Neuronal stem cell (in vitro differentiated cells): ENCODE measurements at regions not wholly inside any gene's neighbourhood (a gene's known extent, or its start where the extent isn't known, plus 50 kb on each side); places are given as distances from the start of the nearest gene placed in this dataset.

ENCODE experiments used
- DNase-seq: peaks from one replicate; pipeline ENCODE4 v3.0.0-alpha.2; 2013; ENCODE audit warnings: low spot score
- H2AFZ ChIP-seq: one replicate; pipeline ENCODE4 v1.6.1; 2013; ENCODE audit warnings: mild to moderate bottlenecking, low read length, inconsistent platforms
- H2AK5ac ChIP-seq: 2 replicates; pipeline ENCODE4 v1.6.1; 2013; ENCODE audit warnings: low read depth, mild to moderate bottlenecking, inconsistent platforms, low read length, moderate library complexity, mixed read lengths
- H2BK120ac ChIP-seq: 2 replicates; pipeline ENCODE4 v1.6.1; 2013; ENCODE audit warnings: low read depth, mild to moderate bottlenecking, inconsistent platforms, low read length, moderate library complexity, mixed read lengths
- H2BK12ac ChIP-seq: one replicate; pipeline ENCODE4 v1.6.1; 2013; ENCODE audit warnings: low read length, inconsistent platforms
- H2BK15ac ChIP-seq: 2 replicates; pipeline ENCODE4 v1.6.1; 2013; ENCODE audit warnings: mild to moderate bottlenecking, low read length, inconsistent platforms, mixed read lengths
- H2BK5ac ChIP-seq: one replicate; pipeline ENCODE4 v1.6.1; 2013; ENCODE audit warnings: inconsistent platforms, mild to moderate bottlenecking, low read length, moderate library complexity
- H3K14ac ChIP-seq: one replicate; pipeline ENCODE4 v1.6.1; 2013; ENCODE audit warnings: low read length, inconsistent platforms
- H3K18ac ChIP-seq: 2 replicates; pipeline ENCODE4 v1.6.1; 2013; ENCODE audit warnings: low read length, inconsistent platforms
- H3K23ac ChIP-seq: 2 replicates; pipeline ENCODE4 v1.6.1; 2013; ENCODE audit warnings: low read depth, mild to moderate bottlenecking, mixed read lengths, low read length, inconsistent platforms; ENCODE audit not compliant: poor library complexity
- H3K27ac ChIP-seq: replicated peaks from 3 replicates; pipeline ENCODE4 v1.5.1; 2013; ENCODE audit warnings: low read length, inconsistent platforms
- H3K27me3 ChIP-seq, 3 experiments: 2 replicates each; pipeline ENCODE4 v1.6.1; 2013; ENCODE audit warnings: low read length in 3 of 3, mild to moderate bottlenecking in 2 of 3, inconsistent platforms in 1 of 3, low read depth in 1 of 3, mixed read lengths in 1 of 3, moderate library complexity in 1 of 3; ENCODE audit not compliant: control insufficient read depth in 3 of 3, insufficient read depth in 3 of 3
- H3K36me3 ChIP-seq, 2 donors: replicated peaks in 1 of 2; 2 replicates each; pipeline ENCODE4 v1.6.1; 2013; ENCODE audit warnings: low read length in 2 of 2; ENCODE audit not compliant: control insufficient read depth in 2 of 2, insufficient read depth in 2 of 2
- H3K4ac ChIP-seq: 2 replicates; pipeline ENCODE4 v1.6.1; 2013; ENCODE audit warnings: inconsistent platforms, mild to moderate bottlenecking, low read length, moderate library complexity
- H3K4me1 ChIP-seq, 2 donors: 1 replicate in 1 of 2; 2 replicates in 1 of 2; pipeline ENCODE4 v1.6.1; 2013; ENCODE audit warnings: low read length in 2 of 2, low read depth in 1 of 2; ENCODE audit not compliant: control insufficient read depth in 2 of 2, insufficient read depth in 1 of 2
- H3K4me2 ChIP-seq: one replicate; pipeline ENCODE4 v1.6.1; 2013; ENCODE audit warnings: mild to moderate bottlenecking, low read length, inconsistent platforms; ENCODE audit not compliant: insufficient read depth, poor library complexity, severe bottlenecking
- H3K4me3 ChIP-seq, 2 donors: 2 replicates each; pipeline ENCODE4 v1.5.1; 2013; ENCODE audit warnings: low read length in 2 of 2, mild to moderate bottlenecking in 2 of 2, inconsistent platforms in 1 of 2, moderate library complexity in 1 of 2
- H3K79me1 ChIP-seq: one replicate; pipeline ENCODE4 v1.6.1; 2013; ENCODE audit warnings: low read depth, mild to moderate bottlenecking, inconsistent platforms, low read length, moderate library complexity
- H3K9ac ChIP-seq: one replicate; pipeline ENCODE4 v1.6.1; 2013; ENCODE audit warnings: mild to moderate bottlenecking, low read depth, low read length, inconsistent platforms; ENCODE audit not compliant: poor library complexity
- H3K9me3 ChIP-seq, 2 donors: replicated peaks in 1 of 2; 2 replicates each; pipeline versions ENCODE3 to v1.6.1; 2013; ENCODE audit warnings: low read length in 2 of 2, mild to moderate bottlenecking in 2 of 2, inconsistent platforms in 1 of 2, low read depth in 1 of 2, mixed read lengths in 1 of 2, moderate library complexity in 1 of 2; ENCODE audit not compliant: control insufficient read depth in 2 of 2, insufficient read depth in 1 of 2
- H4K8ac ChIP-seq: one replicate; pipeline ENCODE4 v1.6.1; 2013; ENCODE audit warnings: low read depth, mild to moderate bottlenecking, inconsistent platforms, low read length, moderate library complexity
- H4K91ac ChIP-seq: one replicate; pipeline ENCODE4 v1.6.1; 2013; ENCODE audit warnings: low read length, low read depth, mild to moderate bottlenecking, inconsistent platforms; ENCODE audit not compliant: poor library complexity
- WGBS, 2 donors: extraction: QIAGEN DNeasy Blood & Tissue Kit; methylation state at CpG; one replicate each; pipeline ENCODE4 v1.1.7; 2013; ENCODE audit warnings: missing lambda C conversion rate in 2 of 2, mixed read lengths in 1 of 2; ENCODE audit not compliant: insufficient read length in 2 of 2, insufficient replicate concordance in 1 of 2; ENCODE audit errors: extremely low coverage in 2 of 2; 5-methylcytosine and 5-hydroxymethylcytosine counted together

DNA sequence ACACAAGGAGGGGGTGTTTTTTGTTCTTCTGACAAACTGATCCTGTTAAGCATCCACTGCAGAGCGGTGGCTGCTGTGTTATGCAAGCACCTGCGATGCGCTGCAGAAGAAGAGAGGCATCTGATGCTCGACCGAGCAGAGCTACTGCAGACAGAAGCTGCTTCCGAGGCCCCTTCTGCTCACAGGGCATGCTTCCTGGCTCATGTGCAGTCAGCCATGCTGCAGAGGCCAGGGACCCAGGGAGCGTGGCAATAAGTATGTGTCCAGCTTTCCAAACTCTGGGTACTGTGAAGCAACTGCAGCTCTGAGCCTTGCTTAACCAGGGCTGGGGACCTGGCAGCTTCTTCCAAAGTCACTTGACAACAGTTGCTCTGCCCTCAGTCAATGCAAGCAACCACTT lies 448.6 kb upstream of the RBFOX1 start:
- Histone ChIP-seq H2BK5ac (no peak overlapping the region), H3K4me2 (no peak overlapping the region), H2AK5ac (no peak overlapping the region), H3K27me3 (no peaks in the 10 kb centered on the region), H3K4ac (no peak overlapping the region), H2AFZ (no peak overlapping the region), H3K27ac (no peak overlapping the region), H2BK15ac (no peak overlapping the region), H3K4me1 (peaks cover 0 to 5% of the 10 kb centered on the region in 2 donors), H3K18ac (peak overlapping the region; percentile 52), H3K9me3 (no peaks in the 10 kb centered on the region), H4K8ac (no peak overlapping the region), H3K79me1 (no peaks in the 10 kb centered on the region), H3K14ac (peak overlapping the region; percentile 63), H3K9ac (no peak overlapping the region), H4K91ac (no peak overlapping the region), H2BK120ac (no peak overlapping the region), H3K23ac (peak overlapping the region; percentile 59), H3K4me3 (no peak overlapping the region), H2BK12ac (no peak overlapping the region), H3K36me3 (no peaks in the 10 kb centered on the region)
- no CpG with 5 or more reads among the region's 7 CpGs for WGBS, 2 donors
- DNase-seq = no peak

DNA sequence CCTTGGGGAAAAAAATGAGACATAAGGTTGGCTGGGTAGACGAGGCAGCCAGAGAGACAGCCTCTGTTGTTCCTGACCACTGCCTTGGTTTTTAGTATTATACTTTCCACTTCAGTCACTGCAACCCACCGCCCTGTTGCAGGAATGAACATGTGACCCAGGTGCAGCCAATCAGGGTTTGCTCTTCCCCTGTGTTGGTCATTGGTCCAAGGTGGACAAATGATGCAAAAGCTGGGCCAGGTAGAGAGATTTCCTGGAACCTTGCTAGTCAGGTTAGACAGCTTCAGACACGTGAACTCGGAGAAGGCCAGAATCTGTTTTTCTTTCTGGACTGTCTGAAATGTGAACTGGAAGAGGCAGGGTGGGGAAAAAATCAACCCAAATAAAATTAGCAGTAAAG lies 452.4 kb upstream of the RBFOX1 start:
- no CpG with 5 or more reads among the region's 4 CpGs for WGBS, 2 donors
- no peak overlapping the region for H3K23ac ChIP-seq
- no peak for DNase-seq

DNA sequence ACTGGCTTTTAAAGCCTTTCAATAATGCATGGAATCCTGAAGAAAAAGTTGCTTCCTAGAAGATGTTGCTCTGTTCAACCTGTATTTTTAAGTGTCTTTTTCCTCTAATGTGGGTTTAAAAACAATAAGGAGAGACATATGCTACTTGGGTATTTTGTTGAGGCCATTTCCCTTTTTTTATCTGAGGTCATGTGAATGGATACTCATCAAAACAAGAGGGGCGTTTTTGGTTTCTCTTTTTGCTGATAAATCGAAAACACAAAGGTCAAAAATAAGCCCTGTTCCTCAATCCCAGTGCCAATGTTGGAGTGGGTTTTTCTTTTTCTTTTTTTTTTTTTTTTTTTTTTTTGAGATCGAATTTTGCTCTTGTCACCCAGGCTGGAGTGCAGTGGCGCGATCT lies 468.0 kb upstream of the RBFOX1 start:
- Histone ChIP-seq H3K23ac (no peak overlapping the region), H3K9ac (no peak overlapping the region), H2BK12ac (no peak overlapping the region), H2AFZ (no peak overlapping the region), H4K91ac (no peak overlapping the region), H3K4ac (no peak overlapping the region), H3K14ac (no peak overlapping the region), H4K8ac (no peak overlapping the region), H2BK15ac (no peak overlapping the region), H3K4me2 (no peak overlapping the region), H3K18ac (no peak overlapping the region), H3K4me1 (peaks cover 0 to 15% of the 10 kb centered on the region in 2 donors), H3K27me3 (no peaks in the 10 kb centered on the region), H2BK120ac (no peak overlapping the region), H3K27ac (no peak overlapping the region), H2BK5ac (no peak overlapping the region), H3K4me3 (no peak overlapping the region), H3K36me3 (no peaks in the 10 kb centered on the region), H2AK5ac (no peak overlapping the region), H3K79me1 (no peaks in the 10 kb centered on the region), H3K9me3 (peaks cover 0 to 4% of the 10 kb centered on the region in 2 donors)
- WGBS, 2 donors = no CpG with 5 or more reads among the region's 5 CpGs
- no peak for DNase-seq

More for the DNA sequence above, 452.4 kb upstream of the RBFOX1 start:
- Histone ChIP-seq H3K4me1 (peaks cover 0 to 7% of the 10 kb centered on the region in 2 donors), H3K9ac (no peak overlapping the region), H2BK15ac (no peak overlapping the region), H3K18ac (no peak overlapping the region), H3K9me3 (no peaks in the 10 kb centered on the region), H3K27ac (no peak overlapping the region), H2AFZ (no peak overlapping the region), H4K91ac (no peak overlapping the region), H2AK5ac (no peak overlapping the region), H3K14ac (no peak overlapping the region), H3K4me2 (no peak overlapping the region), H3K79me1 (no peaks in the 10 kb centered on the region), H2BK5ac (no peak overlapping the region), H3K36me3 (no peaks in the 10 kb centered on the region), H3K4ac (no peak overlapping the region), H3K27me3 (no peaks in the 10 kb centered on the region), H4K8ac (no peak overlapping the region), H2BK120ac (no peak overlapping the region), H2BK12ac (no peak overlapping the region), H3K4me3 (no peak overlapping the region)

DNA sequence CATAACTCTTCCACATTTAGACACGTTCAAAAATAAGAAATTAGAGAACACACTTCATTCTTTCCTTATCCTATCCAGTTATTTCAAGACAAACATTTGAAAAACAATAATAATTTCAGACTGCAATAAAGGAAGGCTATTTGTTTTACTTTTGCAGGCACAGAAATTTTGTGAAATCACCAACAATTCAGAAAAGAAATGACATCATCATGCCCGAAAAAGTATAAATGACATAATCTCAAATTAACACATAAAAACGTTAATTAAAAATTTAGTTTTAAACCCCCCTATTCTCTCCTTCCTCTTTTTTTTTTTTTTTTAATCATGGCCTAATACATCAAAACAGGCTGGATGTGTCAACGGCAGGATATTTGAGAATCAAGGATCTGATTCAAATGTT lies 468.4 kb upstream of the RBFOX1 start:
- Histone ChIP-seq H2BK120ac (no peak overlapping the region), H3K4me2 (no peak overlapping the region), H3K4ac (no peak overlapping the region), H4K91ac (no peak overlapping the region), H3K9ac (no peak overlapping the region), H3K36me3 (no peaks in the 10 kb centered on the region), H3K27ac (no peak overlapping the region), H3K27me3 (no peaks in the 10 kb centered on the region), H2BK5ac (no peak overlapping the region), H3K14ac (no peak overlapping the region), H2BK15ac (no peak overlapping the region), H3K4me3 (no peak overlapping the region), H2AK5ac (no peak overlapping the region), H3K79me1 (no peaks in the 10 kb centered on the region), H3K4me1 (peaks cover 0 to 15% of the 10 kb centered on the region in 2 donors), H4K8ac (no peak overlapping the region), H3K23ac (no peak overlapping the region), H3K9me3 (peaks cover 0 to 4% of the 10 kb centered on the region in 2 donors), H3K18ac (no peak overlapping the region), H2AFZ (no peak overlapping the region), H2BK12ac (no peak overlapping the region)
- DNase-seq = no peak
- 100% methylated on average over 1 of the region's 4 CpGs; no CpG with 5 or more reads in 1 of the 2 donors for WGBS, 2 donors
